Dermis blood vessel endothelial cell (primary cell): ENCODE measurements at regions not wholly inside any gene's neighbourhood (a gene's known extent, or its start where the extent isn't known, plus 50 kb on each side); places are given as distances from the start of the nearest gene placed in this dataset.
A peak's percentile ranks its signal among the peaks of the same experiment; 100 is the strongest.

Experiments used
- DNase-seq: peaks from one replicate; pipeline ENCODE4 v3.0.0; 2010

- DNase-seq: no peak
These were observed 523.0 kb downstream of the TXNL1 start for GRCh38 chr18:56115071-56116015.

GRCh38 chr18:56112984-56113383 is 525.0 kb upstream of the TCF4 start:
- DNase-seq: no peak

- DNase-seq: no peak
These were observed 524.2 kb upstream of the TCF4 start for GRCh38 chr18:56112013-56112749.

GRCh38 chr18:56109757-56110156 is 521.8 kb upstream of the TCF4 start:
- DNase-seq: no peak

GRCh38 chr18:56108478-56109367 is 520.7 kb upstream of the TCF4 start:
- no peak for DNase-seq

- DNase-seq: no peak
These were observed 520.0 kb upstream of the TCF4 start for GRCh38 chr18:56107821-56108477.

- no peak for DNase-seq
These were observed 512.2 kb upstream of the TCF4 start for GRCh38 chr18:56100090-56100722.

- DNase-seq: no peak
These were observed 509.6 kb upstream of the TCF4 start for GRCh38 chr18:56097621-56098020.

- DNase-seq: peak; percentile 55
These were observed 508.9 kb upstream of the TCF4 start for GRCh38 chr18:56096861-56097260.

GRCh38 chr18:56089612-56090258 is 501.7 kb upstream of the TCF4 start:
- no peak for DNase-seq

GRCh38 chr18:56086786-56087185 is 498.8 kb upstream of the TCF4 start:
- no peak for DNase-seq

- no peak for DNase-seq
These were observed 498.2 kb upstream of the TCF4 start for GRCh38 chr18:56086176-56086575.

GRCh38 chr18:56085551-56085950 is 497.6 kb upstream of the TCF4 start:
- no peak for DNase-seq

GRCh38 chr18:56083523-56084287 is 495.7 kb upstream of the TCF4 start:
- DNase-seq: peak; percentile 53

GRCh38 chr18:56083097-56083521 is 495.1 kb upstream of the TCF4 start:
- DNase-seq: peak; percentile 98

GRCh38 chr18:56076723-56077122 is 488.7 kb upstream of the TCF4 start:
- DNase-seq: no peak

- no peak for DNase-seq
These were observed 480.7 kb upstream of the TCF4 start for GRCh38 chr18:56068701-56069100.

GRCh38 chr18:56067969-56068671 is 480.1 kb upstream of the TCF4 start:
- DNase-seq: no peak

GRCh38 chr18:56067214-56067894 is 479.4 kb upstream of the TCF4 start:
- no peak for DNase-seq
